ENCODE measurements at regions not wholly inside any gene's neighbourhood (a gene's known extent, or its start where the extent isn't known, plus 50 kb on each side); places are given as distances from the start of the nearest gene placed in this dataset.
A peak's percentile ranks its signal among the peaks of the same experiment; 100 is the strongest.

GRCh38 chr2:19261061-19261460 is 97.4 kb downstream of the OSR1 start:
- ATAC-seq (replicated peaks in 6 of 8) = no peak

DNA sequence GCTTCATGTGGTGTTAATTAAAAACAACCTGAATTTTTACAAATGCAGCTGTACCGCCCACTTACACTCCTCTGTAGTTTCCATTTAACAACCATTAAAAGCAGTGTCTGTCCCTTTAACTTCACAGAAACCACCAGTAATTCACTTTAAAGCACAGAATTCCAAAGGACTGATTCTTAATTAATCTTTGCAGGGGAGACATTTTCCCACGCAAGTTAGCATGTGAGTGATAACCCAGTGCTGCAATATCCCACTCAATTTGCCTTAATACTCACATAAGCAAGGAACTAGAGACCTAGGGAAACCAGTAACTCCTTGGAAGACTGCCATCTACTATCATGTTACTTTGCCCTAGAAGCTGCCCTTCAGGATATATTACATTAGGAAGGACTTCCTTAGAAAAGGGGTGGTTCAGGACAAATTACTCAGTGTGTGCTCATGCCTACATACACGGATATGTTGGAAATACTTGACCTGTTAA is 102.3 kb downstream of the OSR1 start:
- Histone ChIP-seq H3K4me1 (replicated peaks in 1 of 2) (no peaks in the 10 kb centered on the region), H3K27ac (no peak overlapping the region), H3K4me3 (no peak overlapping the region)
- in situ Hi-C loops (cut with MboI; ENCODE audit: low pct_unique_long_range_greater_than_20kb in 2 of 9, low sequenced_read_pairs in 9 of 9, unreplicated experiment in 9 of 9) = no loop called here
- 13 to 100% (median 83%) methylated on average over 1 to 3 of the region's 3 CpGs; no CpG with 5 or more reads in 3 of the 10 experiments for WGBS, 10 experiments
- ATAC-seq (replicated peaks in 6 of 8) = peak in 3 of 8 experiments; percentile 24 to 77 (median 73)

More at GRCh38 chr2:19261061-19261460, 97.4 kb downstream of the OSR1 start:
- Histone ChIP-seq H3K4me3 (no peak overlapping the region), H3K27ac (no peak overlapping the region), H3K4me1 (replicated peaks in 1 of 2) (no peaks in the 10 kb centered on the region)
- in situ Hi-C loops (cut with MboI; ENCODE audit: low pct_unique_long_range_greater_than_20kb in 2 of 9, low sequenced_read_pairs in 9 of 9, unreplicated experiment in 9 of 9) = no loop called here
- 46 to 100% (median 82%) methylated on average over 1 to 4 of the region's 4 CpGs for WGBS, 10 experiments

DNA sequence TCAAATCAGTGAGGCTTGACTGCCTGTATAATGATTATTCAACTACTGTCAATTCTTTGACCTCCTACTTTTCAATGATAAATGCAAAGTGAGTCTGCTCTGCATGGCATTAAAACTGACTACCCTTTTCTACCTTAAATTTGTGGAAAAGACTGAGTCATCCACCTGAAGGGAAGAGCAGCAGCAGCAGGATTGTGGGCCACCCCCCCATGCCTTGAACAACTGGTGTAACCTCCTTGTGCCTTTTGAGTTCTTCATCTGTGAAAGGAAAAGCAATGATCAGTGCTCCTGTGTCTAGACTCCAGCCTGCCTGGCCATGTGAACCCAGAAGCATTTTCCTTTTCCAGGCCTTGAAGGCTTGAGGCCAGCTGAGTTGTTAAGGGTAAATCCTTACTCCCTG is 102.9 kb downstream of the OSR1 start:
- in situ Hi-C loops (cut with MboI; ENCODE audit: low pct_unique_long_range_greater_than_20kb in 2 of 9, low sequenced_read_pairs in 9 of 9, unreplicated experiment in 9 of 9) = no loop called here

GRCh38 chr2:19251554-19251953 is 106.9 kb downstream of the OSR1 start:
- ATAC-seq (replicated peaks in 6 of 8) = no peak
- Histone ChIP-seq H3K27ac (no peak overlapping the region), H3K4me3 (no peak overlapping the region), H3K4me1 (replicated peaks in 1 of 2) (peaks cover 3 to 22% of the 10 kb centered on the region in 2 donors)
- in situ Hi-C loops (cut with MboI; ENCODE audit: low pct_unique_long_range_greater_than_20kb in 2 of 9, low sequenced_read_pairs in 9 of 9, unreplicated experiment in 9 of 9) = no loop called here
- WGBS, 10 experiments = 54 to 100% (median 87%) methylated on average over 1 to 4 of the region's 4 CpGs; no CpG with 5 or more reads in 1 of the 10 experiments

More for the DNA sequence above, 102.9 kb downstream of the OSR1 start:
- Histone ChIP-seq H3K4me1 (replicated peaks in 1 of 2) (no peaks in the 10 kb centered on the region), H3K27ac (no peak overlapping the region), H3K4me3 (no peak overlapping the region)
- no peak for ATAC-seq (replicated peaks in 6 of 8)

DNA sequence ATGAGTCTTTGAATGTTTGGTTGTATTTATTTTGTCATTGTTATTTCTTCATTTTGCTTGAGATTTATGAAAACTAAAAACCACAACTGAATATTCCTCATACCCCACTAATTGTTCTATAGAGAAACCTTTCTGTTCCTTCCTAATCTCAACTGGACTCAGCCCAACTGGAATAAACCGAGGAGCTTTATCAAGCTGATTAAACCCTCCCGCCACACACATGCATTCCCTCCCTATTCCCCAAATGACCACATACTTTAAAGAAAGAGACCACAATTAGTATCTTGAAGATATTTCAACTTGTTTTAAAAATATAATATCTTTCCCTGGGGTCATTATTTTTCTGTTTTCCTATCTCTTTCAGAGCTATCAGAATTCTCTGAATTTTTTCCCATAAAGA is 107.5 kb downstream of the OSR1 start:
- H3K27ac ChIP-seq = no peak overlapping the region
- in situ Hi-C loops (cut with MboI; ENCODE audit: low pct_unique_long_range_greater_than_20kb in 2 of 9, low sequenced_read_pairs in 9 of 9, unreplicated experiment in 9 of 9) = no loop called here
- no peak for ATAC-seq (replicated peaks in 6 of 8)
- H3K4me1 ChIP-seq (replicated peaks in 1 of 2) = peaks cover 3 to 25% of the 10 kb centered on the region in 2 donors
- no peak overlapping the region for H3K4me3 ChIP-seq
- WGBS, 10 experiments = 38 to 100% (median 86%) methylated on average over 1 to 2 of the region's 2 CpGs; no CpG with 5 or more reads in 1 of the 10 experiments

GRCh38 chr2:19247186-19247585 is 111.2 kb downstream of the OSR1 start:
- 70 to 93% (median 83%) methylated on average over 2 to 4 of the region's 4 CpGs; no CpG with 5 or more reads in 1 of the 10 experiments for WGBS, 10 experiments
- in situ Hi-C loops (cut with MboI; ENCODE audit: low pct_unique_long_range_greater_than_20kb in 2 of 9, low sequenced_read_pairs in 9 of 9, unreplicated experiment in 9 of 9) = loop anchor here in 1 of 9 experiments (25.0 kb wide), 1 partner anchor 90 kb away; no protein-coding TSS in a partner anchor
- H3K4me1 ChIP-seq (replicated peaks in 1 of 2) = peaks cover 3 to 25% of the 10 kb centered on the region in 2 donors
- H3K27ac ChIP-seq = no peak overlapping the region
- no peak for ATAC-seq (replicated peaks in 6 of 8)
- H3K4me3 ChIP-seq = no peak overlapping the region

GRCh38 chr2:19246496-19246895 is 111.9 kb downstream of the OSR1 start:
- no peak overlapping the region for H3K4me3 ChIP-seq
- whole genome bisulfite sequencing, 10 experiments = 55 to 100% (median 89%) methylated on average over 1 to 11 of the region's 12 CpGs
- in situ Hi-C loops (cut with MboI; ENCODE audit: low pct_unique_long_range_greater_than_20kb in 2 of 9, low sequenced_read_pairs in 9 of 9, unreplicated experiment in 9 of 9) = loop anchor here in 1 of 9 experiments (25.0 kb wide), 1 partner anchor 91 kb away; no protein-coding TSS in a partner anchor
- no peak for ATAC-seq (replicated peaks in 6 of 8)
- H3K4me1 ChIP-seq (replicated peaks in 1 of 2) = peaks cover 3 to 25% of the 10 kb centered on the region in 2 donors
- H3K27ac ChIP-seq = no peak overlapping the region

DNA sequence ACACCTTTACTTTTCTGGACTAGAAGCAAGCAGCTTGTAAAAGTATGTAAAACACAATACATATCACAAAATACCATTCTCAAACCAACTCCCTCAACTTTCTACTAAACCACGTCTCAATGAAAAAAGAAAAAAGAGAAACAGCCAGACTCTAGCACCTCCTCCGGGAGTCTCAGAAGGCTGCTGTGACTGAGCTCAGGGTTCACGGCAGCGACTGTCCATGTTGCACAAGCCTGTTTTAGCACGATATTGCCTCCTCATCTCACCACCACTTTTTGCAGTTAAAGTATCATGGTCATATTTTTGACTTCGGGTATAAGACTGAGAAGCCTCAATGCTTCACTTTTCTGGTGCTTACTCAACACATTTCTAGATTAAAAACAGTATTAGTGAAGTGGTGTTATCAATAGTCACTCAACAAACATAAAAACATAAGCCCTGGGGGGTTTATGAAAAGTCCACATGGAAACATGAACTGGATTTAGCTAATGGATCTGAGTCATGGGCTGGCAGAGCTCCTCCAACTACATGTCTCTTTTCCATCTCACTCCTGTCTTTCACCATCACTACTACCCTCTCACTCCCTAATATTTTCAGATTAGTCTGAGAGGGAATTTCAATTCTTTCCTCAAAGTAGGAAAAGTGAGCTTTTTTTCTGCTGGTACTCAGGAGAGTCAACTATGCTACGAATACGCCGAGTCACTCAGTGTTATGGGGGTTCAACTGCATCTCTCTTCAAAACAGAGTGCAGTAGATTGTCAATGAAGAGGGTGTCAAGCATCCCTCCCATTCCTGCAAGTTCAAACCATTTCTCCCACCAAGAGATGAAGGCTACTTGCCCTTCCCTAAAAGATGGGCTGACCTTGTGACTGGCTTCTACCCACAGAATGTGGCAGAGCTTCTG is 113.7 kb downstream of the OSR1 start:
- in situ Hi-C loops (cut with MboI; ENCODE audit: low pct_unique_long_range_greater_than_20kb in 2 of 9, low sequenced_read_pairs in 9 of 9, unreplicated experiment in 9 of 9) = loop anchor here in 1 of 9 experiments (25.0 kb wide), 1 partner anchor 93 kb away; no protein-coding TSS in a partner anchor
- H3K27ac ChIP-seq = no peak overlapping the region
- H3K4me3 ChIP-seq = no peak overlapping the region
- H3K4me1 ChIP-seq (replicated peaks in 1 of 2) = peaks cover 3 to 25% of the 10 kb centered on the region in 2 donors
- WGBS, 10 experiments = 59 to 100% (median 94%) methylated on average over 1 to 9 of the region's 9 CpGs
- no peak for ATAC-seq (replicated peaks in 6 of 8)

- no peak for ATAC-seq (replicated peaks in 6 of 8)
These were observed 119.9 kb downstream of the OSR1 start for GRCh38 chr2:19238440-19239060.

GRCh38 chr2:19235308-19235707 is 123.1 kb downstream of the OSR1 start:
- in situ Hi-C loops (cut with MboI; ENCODE audit: low pct_unique_long_range_greater_than_20kb in 2 of 9, low sequenced_read_pairs in 9 of 9, unreplicated experiment in 9 of 9) = loop anchor here in 1 of 9 experiments (25.0 kb wide), 1 partner anchor 102 kb away; no protein-coding TSS in a partner anchor
- H3K4me3 ChIP-seq = no peak overlapping the region
- no peak overlapping the region for H3K27ac ChIP-seq
- no peaks in the 10 kb centered on the region for H3K4me1 ChIP-seq (replicated peaks in 1 of 2)
- WGBS, 10 experiments = 0 to 100% (median 60%) methylated on average over 1 to 2 of the region's 2 CpGs
- peak in 3 of 8 experiments; percentile 63 to 90 (median 88) for ATAC-seq (replicated peaks in 6 of 8)

More at GRCh38 chr2:19238440-19239060, 119.9 kb downstream of the OSR1 start:
- Histone ChIP-seq H3K4me3 (no peak overlapping the region), H3K4me1 (replicated peaks in 1 of 2) (no peaks in the 10 kb centered on the region), H3K27ac (no peak overlapping the region)
- in situ Hi-C loops (cut with MboI; ENCODE audit: low pct_unique_long_range_greater_than_20kb in 2 of 9, low sequenced_read_pairs in 9 of 9, unreplicated experiment in 9 of 9) = loop anchor here in 1 of 9 experiments (25.0 kb wide), 1 partner anchor 99 kb away; no protein-coding TSS in a partner anchor
- 80 to 100% (median 94%) methylated on average over 2 to 8 of the region's 8 CpGs; no CpG with 5 or more reads in 1 of the 10 experiments for WGBS, 10 experiments

GRCh38 chr2:19232312-19232711 is 126.1 kb downstream of the OSR1 start:
- H3K4me1 ChIP-seq (replicated peaks in 1 of 2) = peaks cover 16 to 17% of the 10 kb centered on the region in 2 donors
- in situ Hi-C loops (cut with MboI; ENCODE audit: low pct_unique_long_range_greater_than_20kb in 2 of 9, low sequenced_read_pairs in 9 of 9, unreplicated experiment in 9 of 9) = loop anchor here in 1 of 9 experiments (25.0 kb wide), 1 partner anchor 105 kb away; no protein-coding TSS in a partner anchor
- H3K27ac ChIP-seq = no peak overlapping the region
- no peak for ATAC-seq (replicated peaks in 6 of 8)
- no peak overlapping the region for H3K4me3 ChIP-seq
- 80 to 100% (median 88%) methylated on average over 1 of the region's 1 CpG; no CpG with 5 or more reads in 4 of the 10 experiments for WGBS, 10 experiments

- ATAC-seq (replicated peaks in 6 of 8) = no peak
- 100% methylated on average over 1 to 2 of the region's 2 CpGs; no CpG with 5 or more reads in 8 of the 10 experiments for whole genome bisulfite sequencing, 10 experiments
- peaks cover 17 to 19% of the 10 kb centered on the region in 2 donors for H3K4me1 ChIP-seq (replicated peaks in 1 of 2)
- H3K27ac ChIP-seq = no peak overlapping the region
- no peak overlapping the region for H3K4me3 ChIP-seq
- in situ Hi-C loops (cut with MboI; ENCODE audit: low pct_unique_long_range_greater_than_20kb in 2 of 9, low sequenced_read_pairs in 9 of 9, unreplicated experiment in 9 of 9) = loop anchor here in 1 of 9 experiments (25.0 kb wide), 1 partner anchor 106 kb away; no protein-coding TSS in a partner anchor
These were observed 126.8 kb downstream of the OSR1 start for GRCh38 chr2:19231625-19232024.

Data from motor neuron (in vitro differentiated cells).